IMR-90 (cell line): ENCODE measurements at regions not wholly inside any gene's neighbourhood (a gene's known extent, or its start where the extent isn't known, plus 50 kb on each side); places are given as distances from the start of the nearest gene placed in this dataset.

Experiments
- ATAC-seq: fragments of 200-7000 bp; cut with Tn5 transposase; 2 replicates; pipeline ENCODE4 v1.9.1; 2020; ENCODE audit warnings: low read depth, mild to moderate bottlenecking, moderate library complexity
- BruUV-seq: library from RNA; stranded (reverse); fragments of 400-500 nt; replicated peaks from 2 replicates; lab custom pipeline; 2021; lab: Mats Ljungman, UMichigan
- CTCF ChIA-PET: fragments of 300-600 bp; formaldehyde crosslinking; extraction: SDS; loops from one replicate; lab custom pipeline; 2021; ENCODE audit warnings: antibody characterized with exemption; lab: Yijun Ruan, JAX
- POLR2A ChIA-PET: fragments of 300-600 bp; sonication (Branson Sonifier 250); formaldehyde crosslinking; loops from one replicate; lab custom pipeline; 2022; ENCODE audit warnings: antibody characterized with exemption; ENCODE audit not compliant: unreplicated experiment; lab: Charles Lee
- DNase-seq: peaks from one replicate; pipeline ENCODE4 v3.0.0; 2013
- H2AFZ ChIP-seq: replicated peaks from 2 replicates; pipeline ENCODE3; 2013; ENCODE audit warnings: low read length, mild to moderate bottlenecking; ENCODE audit not compliant: poor library complexity
- H2AK5ac ChIP-seq: 2 replicates; pipeline ENCODE4 v1.6.1; 2013; ENCODE audit warnings: low read depth, low read length, inconsistent platforms
- H2AK9ac ChIP-seq: replicated peaks from 2 replicates; pipeline ENCODE3; 2013; ENCODE audit warnings: mild to moderate bottlenecking, low read depth, low read length, moderate library complexity; ENCODE audit not compliant: poor library complexity
- H2BK120ac ChIP-seq: 2 replicates; pipeline ENCODE4 v1.6.1; 2013; ENCODE audit warnings: low read depth, low read length, inconsistent platforms
- H2BK15ac ChIP-seq: 3 replicates; pipeline ENCODE4 v1.6.1; 2013; ENCODE audit warnings: low read depth, low read length, inconsistent platforms
- H2BK20ac ChIP-seq: 2 replicates; pipeline ENCODE4 v1.6.1; 2013; ENCODE audit warnings: low read depth, mild to moderate bottlenecking, inconsistent platforms, low read length, moderate library complexity
- H2BK5ac ChIP-seq: 2 replicates; pipeline ENCODE4 v1.6.1; 2013; ENCODE audit warnings: mild to moderate bottlenecking, low read depth, low read length, inconsistent platforms; ENCODE audit not compliant: poor library complexity, severe bottlenecking
- H3K14ac ChIP-seq: replicated peaks from 2 replicates; pipeline ENCODE4 v1.6.1; 2013; ENCODE audit warnings: low read depth, low read length, inconsistent platforms
- H3K18ac ChIP-seq: 2 replicates; pipeline ENCODE4 v1.6.1; 2013; ENCODE audit warnings: low read depth, low read length, control low read depth
- H3K23ac ChIP-seq: 2 replicates; pipeline ENCODE4 v1.6.1; 2013; ENCODE audit warnings: low read depth, low read length, inconsistent platforms
- H3K27ac ChIP-seq: 2 replicates; pipeline ENCODE4 v1.5.1; 2013; ENCODE audit warnings: mild to moderate bottlenecking, control low read depth, low read length; ENCODE audit not compliant: insufficient read depth
- H3K27me3 ChIP-seq: 2 replicates; pipeline ENCODE4 v1.6.1; 2013; ENCODE audit warnings: low read length; ENCODE audit not compliant: control insufficient read depth, insufficient read depth
- H3K36me3 ChIP-seq: 2 replicates; pipeline ENCODE4 v1.6.1; 2013; ENCODE audit warnings: low read length, mixed read lengths; ENCODE audit not compliant: control insufficient read depth, insufficient read depth
- H3K4ac ChIP-seq: 2 replicates; pipeline ENCODE4 v1.6.1; 2013; ENCODE audit warnings: low read depth, low read length, inconsistent platforms
- H3K4me1 ChIP-seq: 2 replicates; pipeline ENCODE4 v1.6.1; 2013; ENCODE audit warnings: low read length, mixed read lengths; ENCODE audit not compliant: control insufficient read depth, insufficient read depth
- H3K4me2 ChIP-seq: 2 replicates; pipeline ENCODE4 v1.6.1; 2013; ENCODE audit warnings: low read depth, mild to moderate bottlenecking, control low read depth, low read length, moderate library complexity
- H3K4me3 ChIP-seq: 2 replicates; pipeline ENCODE4 v1.5.1; 2013; ENCODE audit warnings: low read depth, mild to moderate bottlenecking, control low read depth, low read length, moderate library complexity; ENCODE audit not compliant: insufficient read depth
- H3K56ac ChIP-seq: 2 replicates; pipeline ENCODE4 v1.6.1; 2013; ENCODE audit warnings: low read length, inconsistent platforms; ENCODE audit not compliant: insufficient read depth; ENCODE audit errors: extremely low read depth
- H3K79me1 ChIP-seq, 2 experiments: 2 replicates each; pipeline ENCODE4 v1.6.1; 2013; ENCODE audit warnings: low read length in 2 of 2, inconsistent platforms in 1 of 2, low read depth in 1 of 2
- H3K9ac ChIP-seq: 2 replicates; pipeline ENCODE4 v1.6.1; 2013; ENCODE audit warnings: low read depth, low read length, control low read depth
- H3K9me1 ChIP-seq: 2 replicates; pipeline ENCODE4 v1.6.1; 2013; ENCODE audit warnings: low read length, inconsistent platforms; ENCODE audit not compliant: insufficient read depth
- H3K9me3 ChIP-seq: 2 replicates; pipeline ENCODE4 v1.6.1; 2013; ENCODE audit warnings: low read length; ENCODE audit not compliant: control insufficient read depth, insufficient read depth
- H4K20me1 ChIP-seq: 2 replicates; pipeline ENCODE4 v1.6.1; 2013; ENCODE audit warnings: low read length, inconsistent platforms; ENCODE audit not compliant: insufficient read depth
- H4K5ac ChIP-seq: 2 replicates; pipeline ENCODE4 v1.6.1; 2013; ENCODE audit warnings: mild to moderate bottlenecking, low read depth, low read length, control low read depth
- H4K8ac ChIP-seq, 2 experiments: 2 replicates each; pipeline ENCODE4 v1.6.1; 2013; ENCODE audit warnings: low read depth in 2 of 2, low read length in 2 of 2, control low read depth in 1 of 2, inconsistent platforms in 1 of 2
- H4K91ac ChIP-seq: 2 replicates; pipeline ENCODE4 v1.6.1; 2013; ENCODE audit warnings: low read depth, low read length, inconsistent platforms; ENCODE audit not compliant: insufficient read depth
- BHLHE40 ChIP-seq: fragments of 150-350 bp; IDR thresholded peaks from 2 replicates; pipeline ENCODE4 v1.6.1; 2016; ENCODE audit warnings: mild to moderate bottlenecking, low read depth, low read length
- CEBPB ChIP-seq: IDR thresholded peaks from 2 replicates; pipeline ENCODE4 v1.6.1; 2012; ENCODE audit warnings: low read depth, low read length, improper control_type of control experiment
- CHD1 ChIP-seq: IDR thresholded peaks from 2 replicates; pipeline ENCODE4 v1.6.1; 2012; ENCODE audit warnings: low read depth, low read length, improper control_type of control experiment
- FOS ChIP-seq: fragments of 150-350 bp; IDR thresholded peaks from 2 replicates; pipeline ENCODE4 v1.6.1; 2016; ENCODE audit warnings: low read depth, low read length
- MAFK ChIP-seq: IDR thresholded peaks from 2 replicates; pipeline ENCODE4 v1.6.1; 2012; ENCODE audit warnings: low read depth, low read length, improper control_type of control experiment
- MAZ ChIP-seq: IDR thresholded peaks from 2 replicates; pipeline ENCODE4 v1.6.1; 2012; ENCODE audit warnings: low read depth, mild to moderate bottlenecking, low read length, improper control_type of control experiment, moderate library complexity, borderline replicate concordance
- MXI1 ChIP-seq: IDR thresholded peaks from 2 replicates; pipeline ENCODE4 v1.6.1; 2012; ENCODE audit warnings: low read depth, mild to moderate bottlenecking, low read length, moderate library complexity, borderline replicate concordance
- NFE2L2 ChIP-seq: fragments of 150-350 bp; IDR thresholded peaks from 2 replicates; pipeline ENCODE4 v1.6.1; 2016; ENCODE audit warnings: low read depth, mild to moderate bottlenecking, low read length
- POLR2A ChIP-seq: IDR thresholded peaks from 2 replicates; pipeline ENCODE4 v1.6.1; 2012; ENCODE audit warnings: mild to moderate bottlenecking, low read depth, low read length
- RAD21 ChIP-seq: IDR thresholded peaks from 2 replicates; pipeline ENCODE4 v1.6.1; 2012; ENCODE audit warnings: low read length, improper control_type of control experiment
- RCOR1 ChIP-seq: IDR thresholded peaks from 2 replicates; pipeline ENCODE4 v1.6.1; 2012; ENCODE audit warnings: mild to moderate bottlenecking, low read length, improper control_type of control experiment; ENCODE audit not compliant: insufficient replicate concordance
- RFX5 ChIP-seq: IDR thresholded peaks from 2 replicates; pipeline ENCODE4 v1.8.0; 2012; ENCODE audit warnings: low read depth, mild to moderate bottlenecking, low read length, moderate library complexity
- SMC3 ChIP-seq: fragments of 150-350 bp; IDR thresholded peaks from 2 replicates; pipeline ENCODE4 v1.6.1; 2016; ENCODE audit warnings: low read depth, mild to moderate bottlenecking, antibody characterized with exemption, low read length, moderate library complexity
- WGBS, 2 experiments: methylation state at CpG; one replicate each; pipeline versions ENCODE4 v1.1.5 to v1.1.7; 2013; ENCODE audit warnings: missing lambda C conversion rate in 2 of 2; ENCODE audit not compliant: insufficient read length in 1 of 2; ENCODE audit errors: extremely low coverage in 2 of 2; 5-methylcytosine and 5-hydroxymethylcytosine counted together
- dilution Hi-C: fragments of 300-500 bp; cut with HindIII; formaldehyde crosslinking; loops from one replicate; pipeline ENCODE4 v1.14.3; 2018; ENCODE audit warnings: low sequenced_read_pairs; ENCODE audit not compliant: unreplicated experiment
- in situ Hi-C: fragments of 300-500 bp; cut with MboI; formaldehyde crosslinking; loops from 3 replicates; pipeline ENCODE4 v1.14.3; 2019; ENCODE audit warnings: low sequenced_read_pairs, inconsistent platforms, mixed read lengths
- intact Hi-C: fragments of 100-400 bp; cut with micrococcal nuclease; formaldehyde crosslinking; loops from 2 replicates; pipeline ENCODE4 v1.10.0; 2022
- TF ChIP-seq, protein P1 (sequence below): fragments of 150-350 bp; IDR thresholded peaks from 2 replicates; pipeline ENCODE4 v1.6.1; 2017; ENCODE audit warnings: mild to moderate bottlenecking, antibody characterized with exemption, low read length, low read depth
- TF ChIP-seq, protein P2 (sequence below): conservative IDR thresholded peaks from 2 replicates; pipeline ENCODE4 v1.5.1; 2012; ENCODE audit warnings: mild to moderate bottlenecking, low read depth, low read length, improper control_type of control experiment
- TF ChIP-seq, protein P3 (sequence below): fragments of 150-350 bp; IDR thresholded peaks from 2 replicates; pipeline ENCODE4 v1.6.1; 2016; ENCODE audit warnings: low read depth, mild to moderate bottlenecking, low read length, moderate library complexity, borderline replicate concordance

DNA sequence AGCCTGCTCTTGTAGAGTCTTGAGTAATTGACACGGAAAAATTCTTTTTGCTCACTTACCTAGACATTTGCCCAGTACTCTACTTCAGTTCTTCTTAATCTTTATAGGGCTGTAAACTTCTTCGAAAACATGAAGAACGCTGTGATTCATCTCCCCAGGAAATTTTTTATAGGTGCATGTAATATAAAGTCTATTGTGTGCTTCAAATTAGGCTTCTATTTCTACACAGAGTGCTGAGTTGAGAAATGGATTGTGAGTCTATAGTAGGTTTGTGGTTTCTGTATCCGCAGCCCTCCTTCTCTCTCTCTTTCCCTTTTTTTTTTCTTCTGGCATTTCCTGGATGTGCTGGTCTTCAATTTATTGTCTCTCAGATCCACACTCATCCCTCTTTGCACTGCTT lies 183.3 kb upstream of the DCBLD2 start:
- ChIA-PET POLR2A (no interaction called here), CTCF (no interaction called here)
- H4K5ac ChIP-seq = no peak overlapping the region
- H3K56ac ChIP-seq = no peak overlapping the region
- no peak overlapping the region for H3K4me2 ChIP-seq
- H3K23ac ChIP-seq = no peak overlapping the region
- BruUV-seq = no TSS peak
- H3K79me1 ChIP-seq = no peaks in the 10 kb centered on the region
- no peak overlapping the region for H3K4me3 ChIP-seq
- H4K91ac ChIP-seq = no peak overlapping the region
- H2AFZ ChIP-seq = no peak overlapping the region
- no peak overlapping the region for H2AK5ac ChIP-seq
- TF ChIP-seq, protein P1, sequence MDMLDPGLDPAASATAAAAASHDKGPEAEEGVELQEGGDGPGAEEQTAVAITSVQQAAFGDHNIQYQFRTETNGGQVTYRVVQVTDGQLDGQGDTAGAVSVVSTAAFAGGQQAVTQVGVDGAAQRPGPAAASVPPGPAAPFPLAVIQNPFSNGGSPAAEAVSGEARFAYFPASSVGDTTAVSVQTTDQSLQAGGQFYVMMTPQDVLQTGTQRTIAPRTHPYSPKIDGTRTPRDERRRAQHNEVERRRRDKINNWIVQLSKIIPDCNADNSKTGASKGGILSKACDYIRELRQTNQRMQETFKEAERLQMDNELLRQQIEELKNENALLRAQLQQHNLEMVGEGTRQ = no peak
- no peak for TF ChIP-seq SMC3
- no peak for TF ChIP-seq RFX5
- no peak for TF ChIP-seq RCOR1
- TF ChIP-seq CEBPB = no peak
- TF ChIP-seq, protein P2, sequence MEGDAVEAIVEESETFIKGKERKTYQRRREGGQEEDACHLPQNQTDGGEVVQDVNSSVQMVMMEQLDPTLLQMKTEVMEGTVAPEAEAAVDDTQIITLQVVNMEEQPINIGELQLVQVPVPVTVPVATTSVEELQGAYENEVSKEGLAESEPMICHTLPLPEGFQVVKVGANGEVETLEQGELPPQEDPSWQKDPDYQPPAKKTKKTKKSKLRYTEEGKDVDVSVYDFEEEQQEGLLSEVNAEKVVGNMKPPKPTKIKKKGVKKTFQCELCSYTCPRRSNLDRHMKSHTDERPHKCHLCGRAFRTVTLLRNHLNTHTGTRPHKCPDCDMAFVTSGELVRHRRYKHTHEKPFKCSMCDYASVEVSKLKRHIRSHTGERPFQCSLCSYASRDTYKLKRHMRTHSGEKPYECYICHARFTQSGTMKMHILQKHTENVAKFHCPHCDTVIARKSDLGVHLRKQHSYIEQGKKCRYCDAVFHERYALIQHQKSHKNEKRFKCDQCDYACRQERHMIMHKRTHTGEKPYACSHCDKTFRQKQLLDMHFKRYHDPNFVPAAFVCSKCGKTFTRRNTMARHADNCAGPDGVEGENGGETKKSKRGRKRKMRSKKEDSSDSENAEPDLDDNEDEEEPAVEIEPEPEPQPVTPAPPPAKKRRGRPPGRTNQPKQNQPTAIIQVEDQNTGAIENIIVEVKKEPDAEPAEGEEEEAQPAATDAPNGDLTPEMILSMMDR = no peak
- TF ChIP-seq MAFK = no peak
- TF ChIP-seq FOS = no peak
- TF ChIP-seq MXI1 = no peak
- no peak for TF ChIP-seq MAZ
- no peak for TF ChIP-seq RAD21
- TF ChIP-seq BHLHE40 = no peak
- no peak for TF ChIP-seq CHD1
- TF ChIP-seq, protein P3, sequence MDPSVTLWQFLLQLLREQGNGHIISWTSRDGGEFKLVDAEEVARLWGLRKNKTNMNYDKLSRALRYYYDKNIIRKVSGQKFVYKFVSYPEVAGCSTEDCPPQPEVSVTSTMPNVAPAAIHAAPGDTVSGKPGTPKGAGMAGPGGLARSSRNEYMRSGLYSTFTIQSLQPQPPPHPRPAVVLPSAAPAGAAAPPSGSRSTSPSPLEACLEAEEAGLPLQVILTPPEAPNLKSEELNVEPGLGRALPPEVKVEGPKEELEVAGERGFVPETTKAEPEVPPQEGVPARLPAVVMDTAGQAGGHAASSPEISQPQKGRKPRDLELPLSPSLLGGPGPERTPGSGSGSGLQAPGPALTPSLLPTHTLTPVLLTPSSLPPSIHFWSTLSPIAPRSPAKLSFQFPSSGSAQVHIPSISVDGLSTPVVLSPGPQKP = no peak
- no peak for TF ChIP-seq POLR2A
- TF ChIP-seq NFE2L2 = no peak
- no peak overlapping the region for H3K4ac ChIP-seq
- H3K27ac ChIP-seq = no peak overlapping the region
- H3K27me3 ChIP-seq = peaks cover 3% of the 10 kb centered on the region
- H3K9me3 ChIP-seq = no peaks in the 10 kb centered on the region
- H3K9me1 ChIP-seq = no peaks in the 10 kb centered on the region
- no peak overlapping the region for H4K8ac ChIP-seq
- intact Hi-C loops (no loop called here), dilution Hi-C loops (no loop called here), in situ Hi-C loops (no loop called here)
- H3K36me3 ChIP-seq = no peaks in the 10 kb centered on the region
- H3K9ac ChIP-seq = no peak overlapping the region
- H2BK15ac ChIP-seq = no peak overlapping the region
- no peak for ATAC-seq
- no peaks in the 10 kb centered on the region for H4K20me1 ChIP-seq
- no peak overlapping the region for H2BK20ac ChIP-seq
- no peak overlapping the region for H2BK120ac ChIP-seq
- H2AK9ac ChIP-seq = no peak overlapping the region
- H3K14ac ChIP-seq = no peak overlapping the region
- DNase-seq = no peak
- WGBS, 2 experiments = no CpG with 5 or more reads among the region's 4 CpGs
- no peak overlapping the region for H3K18ac ChIP-seq
- H3K4me1 ChIP-seq = no peaks in the 10 kb centered on the region
- no peak overlapping the region for H2BK5ac ChIP-seq
